GM12878 (cell line): ENCODE measurements at regions not wholly inside any gene's neighbourhood (a gene's known extent, or its start where the extent isn't known, plus 50 kb on each side); places are given as distances from the start of the nearest gene placed in this dataset.

Source experiments
- ATF2 ChIP-seq: IDR thresholded peaks from 2 replicates; pipeline ENCODE4 v1.6.1; 2012; ENCODE audit warnings: low read length, inconsistent platforms
- BHLHE40 ChIP-seq, 2 experiments: fragments of 450-650 bp in 1 of 2; IDR thresholded peaks; 2 replicates each; pipeline ENCODE4 v1.6.1; 2011 to 2017; ENCODE audit warnings: low read depth in 2 of 2, borderline replicate concordance in 1 of 2, improper control_type of control experiment in 1 of 2, low read length in 1 of 2, mild to moderate bottlenecking in 1 of 2
- BMI1 ChIP-seq: fragments of 450-650 bp; IDR thresholded peaks from 2 replicates; pipeline ENCODE4 v1.6.1; 2016; ENCODE audit warnings: mild to moderate bottlenecking, moderate library complexity, borderline replicate concordance
- EZH2 ChIP-seq: IDR thresholded peaks from 2 replicates; pipeline ENCODE4 v1.6.1; 2012; ENCODE audit warnings: low read depth, mild to moderate bottlenecking, control low read depth, inconsistent platforms, low read length, borderline replicate concordance; ENCODE audit not compliant: control insufficient read depth
- NFYA ChIP-seq: IDR thresholded peaks from 2 replicates; pipeline ENCODE4 v1.6.1; 2011; ENCODE audit warnings: low read depth, mild to moderate bottlenecking, low read length, improper control_type of control experiment, borderline replicate concordance
- SMC3 ChIP-seq: IDR thresholded peaks from 2 replicates; pipeline ENCODE4 v1.6.1; 2011; ENCODE audit warnings: low read length, improper control_type of control experiment, borderline replicate concordance
- SUZ12 ChIP-seq: fragments of 200-600 bp; sonication (generic); IDR thresholded peaks from one replicate; pipeline ENCODE4 v1.6.1; 2018; ENCODE audit warnings: antibody characterized with exemption, mild to moderate bottlenecking; ENCODE audit not compliant: unreplicated experiment
- TCF3 ChIP-seq: IDR thresholded peaks from 2 replicates; pipeline ENCODE4 v1.6.1; 2012; ENCODE audit warnings: low read depth, mild to moderate bottlenecking, low read length, borderline replicate concordance; ENCODE audit not compliant: insufficient read depth
- WRNIP1 ChIP-seq: IDR thresholded peaks from 2 replicates; pipeline ENCODE4 v1.6.1; 2011; ENCODE audit warnings: low read depth, low read length, improper control_type of control experiment, borderline replicate concordance
- ZNF207 ChIP-seq: fragments of 450-650 bp; IDR thresholded peaks from 2 replicates; pipeline ENCODE4 v1.6.1; 2014; ENCODE audit warnings: antibody characterized with exemption, mild to moderate bottlenecking, borderline replicate concordance
- TF ChIP-seq, protein P1 (sequence below): fragments of 150-350 bp; IDR thresholded peaks from 2 replicates; pipeline ENCODE4 v1.6.1; 2016; ENCODE audit warnings: low read depth, low read length

DNA sequence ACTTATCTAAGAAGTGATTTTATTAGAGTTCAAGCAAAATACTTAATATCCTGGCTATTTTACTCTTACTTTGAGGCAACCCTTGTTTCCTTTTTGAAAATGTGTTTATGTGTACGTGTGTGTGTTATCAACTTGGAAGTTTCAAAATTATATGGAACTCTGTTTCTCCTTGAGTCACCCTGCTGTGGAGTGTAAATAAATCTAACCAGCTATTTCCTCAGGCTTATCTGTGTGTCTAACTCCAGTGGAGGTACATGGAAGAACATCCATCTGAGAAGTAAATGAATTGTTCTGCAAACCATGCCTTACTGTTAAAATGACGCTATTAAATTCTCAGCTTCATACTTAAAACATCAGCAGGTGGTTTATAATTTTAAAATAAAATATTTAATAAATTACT lies 583.4 kb upstream of the SLITRK5 start (continued):
- TF ChIP-seq, protein P1, sequence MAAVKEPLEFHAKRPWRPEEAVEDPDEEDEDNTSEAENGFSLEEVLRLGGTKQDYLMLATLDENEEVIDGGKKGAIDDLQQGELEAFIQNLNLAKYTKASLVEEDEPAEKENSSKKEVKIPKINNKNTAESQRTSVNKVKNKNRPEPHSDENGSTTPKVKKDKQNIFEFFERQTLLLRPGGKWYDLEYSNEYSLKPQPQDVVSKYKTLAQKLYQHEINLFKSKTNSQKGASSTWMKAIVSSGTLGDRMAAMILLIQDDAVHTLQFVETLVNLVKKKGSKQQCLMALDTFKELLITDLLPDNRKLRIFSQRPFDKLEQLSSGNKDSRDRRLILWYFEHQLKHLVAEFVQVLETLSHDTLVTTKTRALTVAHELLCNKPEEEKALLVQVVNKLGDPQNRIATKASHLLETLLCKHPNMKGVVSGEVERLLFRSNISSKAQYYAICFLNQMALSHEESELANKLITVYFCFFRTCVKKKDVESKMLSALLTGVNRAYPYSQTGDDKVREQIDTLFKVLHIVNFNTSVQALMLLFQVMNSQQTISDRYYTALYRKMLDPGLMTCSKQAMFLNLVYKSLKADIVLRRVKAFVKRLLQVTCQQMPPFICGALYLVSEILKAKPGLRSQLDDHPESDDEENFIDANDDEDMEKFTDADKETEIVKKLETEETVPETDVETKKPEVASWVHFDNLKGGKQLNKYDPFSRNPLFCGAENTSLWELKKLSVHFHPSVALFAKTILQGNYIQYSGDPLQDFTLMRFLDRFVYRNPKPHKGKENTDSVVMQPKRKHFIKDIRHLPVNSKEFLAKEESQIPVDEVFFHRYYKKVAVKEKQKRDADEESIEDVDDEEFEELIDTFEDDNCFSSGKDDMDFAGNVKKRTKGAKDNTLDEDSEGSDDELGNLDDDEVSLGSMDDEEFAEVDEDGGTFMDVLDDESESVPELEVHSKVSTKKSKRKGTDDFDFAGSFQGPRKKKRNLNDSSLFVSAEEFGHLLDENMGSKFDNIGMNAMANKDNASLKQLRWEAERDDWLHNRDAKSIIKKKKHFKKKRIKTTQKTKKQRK: no peak
- no peak for TF ChIP-seq BMI1
- no peak for TF ChIP-seq BHLHE40 (IDR thresholded peaks at IDR 0.05; ENCODE audit: borderline replicate concordance in 1 of 2, low read depth in 2 of 2, low read length in 1 of 2)
- no peak for TF ChIP-seq SMC3
- TF ChIP-seq ZNF207: no peak
- TF ChIP-seq EZH2: no peak
- TF ChIP-seq ATF2: no peak
- no peak for TF ChIP-seq WRNIP1
- TF ChIP-seq NFYA: no peak
- TF ChIP-seq SUZ12: no peak
- TF ChIP-seq TCF3: no peak
